GM18526 (cell line): ENCODE measurements at regions not wholly inside any gene's neighbourhood (a gene's known extent, or its start where the extent isn't known, plus 50 kb on each side); places are given as distances from the start of the nearest gene placed in this dataset.

Source experiments
- POLR2A ChIP-seq: IDR thresholded peaks from 3 replicates; pipeline ENCODE4 v1.6.1; 2011; ENCODE audit not compliant: insufficient read length; ENCODE audit errors: extremely low read depth

- no peak for TF ChIP-seq POLR2A
Measured at GRCh38 chr7:66537876-66538275, 90.8 kb upstream of the KCTD7 start.

GRCh38 chr7:66539264-66539623 is 89.4 kb upstream of the KCTD7 start:
- no peak for TF ChIP-seq POLR2A

DNA sequence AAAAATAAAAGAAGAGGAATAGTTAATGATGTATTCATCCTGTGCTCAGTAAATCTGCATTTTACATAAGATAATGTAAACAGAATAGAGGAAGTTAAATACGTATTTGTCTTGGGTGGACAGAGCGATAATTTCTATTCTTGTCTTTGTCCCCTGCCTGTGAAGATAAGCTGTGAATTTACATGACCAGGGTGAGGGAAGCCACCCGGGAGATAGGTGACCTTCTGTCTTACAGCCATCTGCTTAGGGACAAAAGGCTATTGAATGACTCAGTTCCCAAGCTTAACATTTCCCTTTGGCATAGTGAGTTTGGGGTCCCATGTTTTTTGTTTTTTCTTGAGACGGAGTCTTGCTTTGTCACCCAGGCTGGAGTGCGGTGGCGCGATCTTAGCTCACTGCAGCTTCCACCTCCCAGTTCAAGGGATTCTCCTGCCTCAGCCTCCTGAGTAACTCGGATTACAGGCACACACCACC is 88.7 kb upstream of the KCTD7 start:
- TF ChIP-seq POLR2A, result no peak

GRCh38 chr7:66542049-66542448 is 86.6 kb upstream of the KCTD7 start:
- TF ChIP-seq POLR2A, result no peak

DNA sequence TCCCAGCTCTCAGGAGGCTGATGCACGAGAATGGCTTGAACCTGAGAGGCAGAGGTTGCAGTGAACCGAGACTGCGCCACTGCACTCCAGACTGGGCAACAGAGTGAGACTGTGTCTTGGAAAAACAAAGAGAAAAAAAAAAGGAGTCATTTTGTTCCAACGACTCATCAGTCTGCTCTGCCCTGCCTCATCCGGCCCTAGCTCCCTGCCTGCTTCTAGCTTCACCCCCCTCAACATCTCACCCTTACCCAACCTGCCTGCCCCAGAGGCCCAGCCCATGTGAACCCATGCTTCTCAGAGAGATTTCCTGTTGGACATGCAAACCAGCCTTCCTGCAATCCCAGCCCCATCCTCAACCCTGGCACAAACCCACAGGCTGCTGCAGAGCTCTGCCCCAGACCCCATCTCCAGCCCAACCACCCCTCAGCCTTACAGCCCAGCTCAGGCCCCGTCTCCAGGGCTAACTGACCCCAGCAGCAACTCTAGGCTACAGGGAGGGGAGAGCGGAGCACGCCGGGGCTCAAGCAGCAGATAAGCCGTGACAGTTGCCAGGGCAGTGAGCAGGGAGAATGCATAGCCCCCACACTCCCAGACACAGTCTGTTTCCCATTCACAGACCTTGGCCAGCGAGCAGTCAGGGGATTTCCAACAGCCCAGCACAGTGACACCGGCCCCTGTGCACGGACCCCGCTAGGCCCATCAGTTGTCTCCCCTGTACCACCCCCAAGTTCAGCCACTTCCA is 86.0 kb upstream of the KCTD7 start:
- no peak for TF ChIP-seq POLR2A

GRCh38 chr7:66549466-66549865 is 79.2 kb upstream of the KCTD7 start:
- TF ChIP-seq POLR2A, result no peak

- TF ChIP-seq POLR2A, result no peak
Measured at GRCh38 chr7:66553001-66553400, 75.7 kb upstream of the KCTD7 start.

- TF ChIP-seq POLR2A, result no peak
Measured at GRCh38 chr7:66556177-66556548, 72.5 kb upstream of the KCTD7 start.

GRCh38 chr7:66556549-66557213 is 72.0 kb upstream of the KCTD7 start:
- TF ChIP-seq POLR2A, result no peak

- no peak for TF ChIP-seq POLR2A
Measured at GRCh38 chr7:66557214-66558200, 71.2 kb upstream of the KCTD7 start.

- TF ChIP-seq POLR2A, result no peak
Measured at GRCh38 chr7:66558201-66558641, 70.5 kb upstream of the KCTD7 start.

DNA sequence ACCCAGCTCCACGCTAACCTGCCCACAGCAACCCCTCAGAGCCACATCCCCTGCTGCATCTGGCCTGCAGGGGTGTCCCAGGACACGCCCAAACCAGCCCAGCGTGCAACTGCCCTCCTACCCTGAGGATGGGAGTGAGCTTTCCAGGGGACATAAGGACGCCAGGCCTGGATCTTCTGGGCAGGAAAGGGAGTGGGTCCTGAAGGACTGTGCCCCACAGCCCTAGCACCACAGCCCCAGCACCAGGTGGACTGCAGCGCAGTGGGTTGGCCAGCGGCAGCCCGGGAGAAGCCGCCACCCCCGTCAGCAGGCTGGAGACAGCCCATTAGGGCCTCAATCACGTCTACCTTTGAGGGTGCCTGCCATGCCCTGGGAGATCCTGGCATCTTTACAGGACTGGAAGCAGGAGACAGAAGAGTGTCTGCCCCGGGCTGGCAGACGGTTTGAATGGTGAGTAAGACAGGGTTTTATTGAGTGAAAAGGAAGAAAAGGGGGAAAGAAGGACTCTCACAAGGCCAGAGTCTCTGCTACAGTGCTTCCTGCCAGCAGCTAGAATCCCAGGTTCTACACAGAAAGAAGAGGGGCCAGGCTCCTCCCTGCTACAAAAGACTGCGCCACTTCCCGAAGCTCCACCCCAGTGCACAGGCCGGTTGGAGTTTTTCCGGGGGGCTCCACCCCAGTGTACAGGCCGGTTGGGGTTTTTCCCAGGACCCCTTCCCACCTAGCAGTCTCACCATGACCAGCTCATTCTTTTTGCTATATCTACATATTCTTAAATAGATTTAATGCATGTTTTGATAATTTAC is 69.8 kb upstream of the KCTD7 start:
- no peak for TF ChIP-seq POLR2A

GRCh38 chr7:66564045-66564444 is 64.6 kb upstream of the KCTD7 start:
- TF ChIP-seq POLR2A, result no peak

DNA sequence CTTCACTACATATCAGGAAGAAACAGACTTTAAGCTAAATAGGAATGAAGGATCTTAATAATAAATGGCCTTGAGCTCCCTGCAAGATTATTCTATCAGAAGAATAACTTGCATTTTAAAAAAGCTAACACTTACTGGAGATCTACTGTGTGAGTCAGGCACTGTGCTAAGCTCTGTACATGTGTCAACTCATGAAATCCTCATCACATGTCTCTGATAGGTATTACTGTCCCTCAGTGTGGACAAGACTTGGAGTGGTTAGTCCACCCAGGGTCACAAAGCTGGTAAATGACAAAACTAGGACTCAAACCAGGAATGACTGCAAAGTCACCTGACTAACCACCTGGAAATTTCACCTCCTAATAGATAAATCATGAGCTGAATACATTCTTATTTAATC is 57.1 kb upstream of the KCTD7 start:
- no peak for TF ChIP-seq POLR2A

DNA sequence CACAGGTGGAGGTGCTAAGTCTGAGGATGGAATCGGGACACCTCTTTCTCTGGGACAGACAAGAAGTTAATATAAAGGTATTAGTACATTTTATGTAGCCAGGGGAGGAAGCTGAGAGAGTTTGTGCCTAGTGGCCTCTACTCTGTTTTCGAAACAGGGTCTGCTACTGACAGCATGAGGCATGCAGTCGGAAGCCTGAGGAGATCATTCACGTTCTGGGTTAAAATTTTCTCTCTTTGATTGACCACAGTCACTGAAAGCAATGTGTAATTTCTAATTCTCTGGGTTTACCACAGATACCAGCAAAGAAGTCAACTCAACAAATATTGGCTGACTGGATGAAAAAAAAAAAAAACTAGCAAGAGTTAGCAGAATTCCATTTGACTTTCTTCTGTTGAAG is 53.3 kb upstream of the KCTD7 start:
- no peak for TF ChIP-seq POLR2A
